GM12873 (cell line): ENCODE measurements at regions not wholly inside any gene's neighbourhood (a gene's known extent, or its start where the extent isn't known, plus 50 kb on each side); places are given as distances from the start of the nearest gene placed in this dataset.

Source experiments
- TF ChIP-seq, protein P1 (sequence below): IDR thresholded peaks from 2 replicates; pipeline ENCODE4 v1.5.1; 2012; ENCODE audit warnings: low read depth, mild to moderate bottlenecking, moderate library complexity, low read length, control low read depth; ENCODE audit not compliant: insufficient read depth; ENCODE audit errors: missing control alignments

DNA sequence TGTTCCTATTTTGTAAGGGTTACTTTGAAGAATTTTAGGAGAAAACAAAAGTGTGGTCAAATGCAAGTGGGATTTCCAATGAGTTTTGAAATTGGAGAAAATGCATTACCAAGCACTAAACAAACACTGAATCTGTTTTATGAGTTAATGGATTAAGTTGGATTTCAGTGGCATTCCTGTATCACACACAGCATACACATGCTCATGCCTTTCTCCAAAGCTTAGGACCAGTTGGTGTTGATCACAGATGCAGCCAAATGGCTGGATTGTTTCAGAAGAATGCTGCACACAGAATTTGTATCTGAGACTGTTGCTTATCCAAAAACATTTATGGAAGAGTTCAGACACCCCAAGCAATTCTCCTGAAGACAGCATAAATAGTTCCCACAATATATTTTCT, 611.1 kb downstream of the ACTL7B start:
- TF ChIP-seq, protein P1, sequence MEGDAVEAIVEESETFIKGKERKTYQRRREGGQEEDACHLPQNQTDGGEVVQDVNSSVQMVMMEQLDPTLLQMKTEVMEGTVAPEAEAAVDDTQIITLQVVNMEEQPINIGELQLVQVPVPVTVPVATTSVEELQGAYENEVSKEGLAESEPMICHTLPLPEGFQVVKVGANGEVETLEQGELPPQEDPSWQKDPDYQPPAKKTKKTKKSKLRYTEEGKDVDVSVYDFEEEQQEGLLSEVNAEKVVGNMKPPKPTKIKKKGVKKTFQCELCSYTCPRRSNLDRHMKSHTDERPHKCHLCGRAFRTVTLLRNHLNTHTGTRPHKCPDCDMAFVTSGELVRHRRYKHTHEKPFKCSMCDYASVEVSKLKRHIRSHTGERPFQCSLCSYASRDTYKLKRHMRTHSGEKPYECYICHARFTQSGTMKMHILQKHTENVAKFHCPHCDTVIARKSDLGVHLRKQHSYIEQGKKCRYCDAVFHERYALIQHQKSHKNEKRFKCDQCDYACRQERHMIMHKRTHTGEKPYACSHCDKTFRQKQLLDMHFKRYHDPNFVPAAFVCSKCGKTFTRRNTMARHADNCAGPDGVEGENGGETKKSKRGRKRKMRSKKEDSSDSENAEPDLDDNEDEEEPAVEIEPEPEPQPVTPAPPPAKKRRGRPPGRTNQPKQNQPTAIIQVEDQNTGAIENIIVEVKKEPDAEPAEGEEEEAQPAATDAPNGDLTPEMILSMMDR, result no peak

DNA sequence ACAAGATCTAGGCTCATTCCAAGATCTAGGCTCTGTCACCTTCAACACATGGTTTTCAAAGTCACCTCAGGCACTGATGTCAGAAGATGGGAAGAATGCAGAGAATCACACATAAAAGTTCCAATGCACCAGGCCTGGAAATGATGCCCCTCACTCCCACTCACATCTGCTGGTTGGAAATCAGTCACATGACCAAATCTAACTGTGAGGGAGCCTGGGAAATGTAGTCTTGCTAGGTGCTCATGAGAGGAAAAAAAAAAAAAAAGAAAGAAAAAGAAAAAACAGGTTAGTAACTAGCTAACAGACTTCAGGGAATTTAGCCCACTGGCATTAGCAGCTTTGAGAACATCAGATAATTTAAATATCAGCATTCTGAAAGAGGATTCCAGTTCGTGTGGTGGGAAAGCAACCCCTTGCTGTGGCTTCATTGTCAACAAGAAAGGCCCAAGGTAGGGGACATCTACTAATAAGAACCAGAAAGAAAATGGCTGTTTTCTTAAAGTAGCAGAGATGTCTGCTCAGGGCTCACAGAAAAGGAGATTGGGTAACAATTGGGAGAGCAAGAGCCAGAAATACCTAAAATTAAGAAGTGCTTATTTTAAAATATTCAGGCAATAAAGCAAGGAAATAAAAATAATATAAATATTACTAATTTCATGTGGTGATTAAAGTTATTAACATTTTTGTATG, 614.3 kb downstream of the ACTL7B start:
- TF ChIP-seq, protein P1, result no peak

DNA sequence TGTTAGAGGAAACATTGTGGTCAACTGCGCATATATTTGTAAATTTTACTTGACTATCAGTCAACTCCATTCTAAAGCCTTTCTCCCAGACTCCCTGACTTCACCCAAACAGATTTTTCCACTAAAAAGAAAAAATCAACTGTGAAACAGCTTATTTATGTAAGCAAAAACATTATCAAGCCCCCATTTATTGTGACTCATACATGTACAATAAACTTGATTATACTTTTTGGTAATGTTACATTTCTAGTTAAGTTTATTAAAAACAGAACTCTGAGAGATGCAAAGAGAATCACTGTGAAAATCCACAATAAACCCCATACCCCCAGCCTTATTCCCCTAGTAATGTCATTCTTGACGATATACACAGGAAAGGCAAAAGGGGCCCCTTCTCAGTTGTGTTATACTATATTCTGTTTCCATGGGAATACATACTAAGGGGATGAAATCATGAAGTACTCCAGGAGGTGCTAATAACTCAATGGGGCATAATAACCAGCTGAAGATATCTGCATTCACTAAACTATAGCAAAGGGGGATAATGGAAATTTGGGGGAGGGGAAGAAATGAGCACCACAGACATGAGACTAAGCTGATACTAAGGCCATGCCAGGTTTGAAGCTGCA, 616.0 kb downstream of the ACTL7B start:
- TF ChIP-seq, protein P1, result no peak

DNA sequence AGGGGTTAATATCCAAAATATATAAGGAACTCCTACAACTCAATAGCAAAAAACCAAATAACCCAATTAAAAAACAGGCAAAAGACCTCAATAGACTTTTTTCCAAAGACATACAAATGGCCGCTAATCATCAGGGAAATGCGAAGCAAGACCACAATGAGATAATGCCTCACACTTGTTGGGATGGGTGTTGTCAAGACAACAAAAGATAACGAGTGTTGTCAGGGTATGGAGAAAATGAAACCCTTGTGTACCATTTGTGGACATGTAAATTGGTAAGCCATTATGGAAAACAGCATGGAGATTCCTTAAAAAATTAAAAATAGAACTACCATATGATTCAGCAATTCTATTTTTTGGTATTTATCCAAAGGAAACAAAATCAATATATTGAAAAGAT, 620.2 kb downstream of the ACTL7B start:
- TF ChIP-seq, protein P1, result no peak

DNA sequence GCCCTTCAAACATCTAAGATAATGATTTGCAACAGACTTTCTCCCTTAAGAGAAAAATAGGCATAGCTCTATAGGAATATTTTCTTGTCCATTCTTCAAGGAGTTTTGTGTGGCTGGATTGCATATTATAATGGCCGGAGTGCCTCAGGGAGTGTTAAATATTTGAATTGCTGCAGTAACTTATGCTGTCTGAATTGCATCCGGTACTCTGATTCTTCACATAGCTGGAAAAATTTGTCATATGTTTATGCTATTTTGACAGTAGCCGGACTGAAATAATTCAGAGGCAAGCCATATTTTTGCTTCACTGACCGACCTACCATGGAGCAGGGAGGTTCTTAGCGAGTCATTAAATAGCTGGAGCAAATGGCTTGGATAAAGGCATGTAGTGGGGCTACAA, 621.0 kb downstream of the ACTL7B start:
- TF ChIP-seq, protein P1, result no peak

DNA sequence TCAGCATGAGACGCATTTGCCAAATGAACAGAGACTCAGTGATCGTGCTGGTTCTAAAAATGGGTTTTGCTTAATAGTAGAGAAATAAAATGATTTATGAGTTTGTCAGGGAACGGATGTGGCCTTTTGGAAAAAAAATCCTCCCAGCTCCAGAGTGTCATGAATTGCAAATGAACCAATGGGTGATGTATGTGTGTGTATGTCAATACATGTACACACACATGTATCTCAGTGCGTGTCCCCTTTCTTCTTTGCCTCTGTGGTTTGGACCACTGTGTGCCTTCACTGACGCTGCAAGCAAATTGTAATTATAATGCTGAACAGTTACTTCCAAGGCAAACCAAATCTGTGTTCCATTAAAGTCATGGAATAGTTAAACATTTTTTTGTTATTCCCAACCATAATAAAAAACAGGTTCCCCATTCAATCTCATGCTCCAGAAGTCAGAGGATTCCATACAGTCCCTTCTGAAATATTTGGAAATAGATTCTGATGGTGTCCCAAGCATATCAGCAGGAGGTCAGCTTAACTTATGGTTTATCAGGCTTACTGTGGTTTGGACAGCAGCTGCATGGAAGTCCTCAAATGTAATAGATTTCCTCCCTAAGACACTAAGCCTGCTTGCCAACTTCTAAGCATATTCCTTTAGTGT, 630.5 kb downstream of the ACTL7B start:
- TF ChIP-seq, protein P1, result no peak

DNA sequence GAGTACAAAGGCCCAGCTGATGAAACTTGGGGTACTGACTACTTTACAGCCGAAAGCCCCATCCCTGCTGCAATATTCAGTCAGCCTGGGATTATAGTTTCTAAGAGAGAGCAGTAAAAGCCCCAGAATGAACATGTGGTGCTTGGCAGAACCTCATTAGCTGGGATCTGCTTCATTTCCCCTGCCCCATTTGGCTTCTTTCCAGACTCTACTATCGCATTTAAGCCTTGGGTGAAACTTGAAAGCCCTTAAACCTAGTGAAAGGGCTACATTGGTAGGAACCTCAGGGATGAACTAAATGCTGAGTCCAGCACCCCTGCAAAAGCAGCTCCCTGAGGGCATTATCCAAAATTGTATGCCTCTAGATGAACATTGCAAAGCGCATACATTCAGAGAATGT, 631.1 kb downstream of the ACTL7B start:
- TF ChIP-seq, protein P1, result no peak
